ENCODE measurements at regions not wholly inside any gene's neighbourhood (a gene's known extent, or its start where the extent isn't known, plus 50 kb on each side); places are given as distances from the start of the nearest gene placed in this dataset.

GRCh38 chr9:108168236-108168850, 678.8 kb upstream of the KLF4 start:
- Histone ChIP-seq H3K4me3 (no peak overlapping the region), H3K9me3 (no peaks in the 10 kb centered on the region), H3K27me3 (no peaks in the 10 kb centered on the region), H3K27ac (no peak overlapping the region), H3K36me3 (no peaks in the 10 kb centered on the region), H3K4me1 (no peaks in the 10 kb centered on the region)
- no peak for DNase-seq
- no peak for TF ChIP-seq CTCF (IDR thresholded peaks at IDR 0.05)
- no peak for TF ChIP-seq POLR2A (IDR thresholded peaks at IDR 0.05)

DNA sequence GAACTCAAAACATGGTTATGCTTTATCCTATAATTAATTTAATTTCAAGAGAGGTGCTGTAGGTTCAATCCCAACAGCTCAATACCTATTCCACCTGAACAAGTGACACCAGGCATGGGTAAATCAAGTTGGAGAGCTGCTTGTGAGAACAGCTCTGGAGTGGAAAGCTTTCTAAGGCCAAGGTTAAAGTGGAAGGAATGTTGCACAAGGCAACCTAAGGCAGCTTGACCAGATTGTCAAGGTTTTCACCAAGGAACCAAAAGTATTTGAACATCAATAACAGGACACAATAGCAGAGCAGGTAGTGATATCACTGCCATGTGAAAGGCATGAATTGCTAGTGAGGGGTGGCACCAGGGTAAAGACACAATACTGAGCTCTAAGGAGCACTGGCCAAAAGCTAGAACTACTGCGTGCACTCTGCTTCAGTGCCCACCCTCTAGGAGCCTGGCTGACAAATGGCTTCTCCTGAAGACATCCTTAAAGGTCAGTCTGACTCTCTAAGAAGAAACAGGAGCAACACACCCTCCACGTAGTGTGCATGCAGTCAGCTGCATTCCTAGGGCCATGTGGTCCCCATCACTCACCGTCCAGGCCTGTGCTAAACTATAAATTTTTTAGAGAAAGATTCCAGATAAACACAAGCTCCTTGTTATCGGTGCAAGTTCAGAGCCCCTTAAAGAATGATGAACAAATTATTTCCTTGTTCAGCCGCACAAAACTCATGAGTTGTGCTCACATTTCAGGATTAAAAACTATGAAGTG, 677.7 kb upstream of the KLF4 start:
- TF ChIP-seq CTCF (IDR thresholded peaks at IDR 0.05): no peak
- no peak for TF ChIP-seq POLR2A (IDR thresholded peaks at IDR 0.05)
- Histone ChIP-seq H3K4me1 (no peaks in the 10 kb centered on the region), H3K27me3 (no peaks in the 10 kb centered on the region), H3K9me3 (no peaks in the 10 kb centered on the region), H3K4me3 (no peak overlapping the region), H3K27ac (no peak overlapping the region), H3K36me3 (no peaks in the 10 kb centered on the region)
- no peak for DNase-seq

DNA sequence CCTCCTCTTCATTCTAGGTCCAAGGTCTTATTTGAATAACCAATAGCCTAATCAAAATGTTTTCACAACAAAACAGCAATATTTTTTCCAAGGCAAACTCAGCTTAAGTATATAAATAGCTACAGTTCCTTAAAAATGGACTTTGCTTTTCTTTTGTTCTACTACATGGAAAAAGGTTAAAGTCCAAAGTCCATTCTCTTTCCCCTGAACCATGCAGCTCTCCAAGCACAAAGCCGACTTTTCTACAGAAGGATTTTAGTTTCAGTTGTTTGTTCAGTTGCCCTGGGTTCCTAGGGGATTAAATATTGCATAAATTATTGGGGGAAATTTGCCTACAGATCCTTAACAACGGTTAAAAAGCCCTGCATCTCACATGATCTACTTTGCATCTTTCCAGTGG, 677.0 kb upstream of the KLF4 start:
- no peaks in the 10 kb centered on the region for H3K4me1 ChIP-seq
- DNase-seq: no peak
- no peak for TF ChIP-seq CTCF (IDR thresholded peaks at IDR 0.05)
- TF ChIP-seq POLR2A (IDR thresholded peaks at IDR 0.05): no peak
- no peaks in the 10 kb centered on the region for H3K36me3 ChIP-seq
- no peaks in the 10 kb centered on the region for H3K9me3 ChIP-seq
- H3K4me3 ChIP-seq: no peak overlapping the region
- H3K27me3 ChIP-seq: no peaks in the 10 kb centered on the region
- H3K27ac ChIP-seq: no peak overlapping the region

GRCh38 chr9:108163321-108164005, 673.9 kb upstream of the KLF4 start:
- TF ChIP-seq POLR2A (IDR thresholded peaks at IDR 0.05): no peak

DNA sequence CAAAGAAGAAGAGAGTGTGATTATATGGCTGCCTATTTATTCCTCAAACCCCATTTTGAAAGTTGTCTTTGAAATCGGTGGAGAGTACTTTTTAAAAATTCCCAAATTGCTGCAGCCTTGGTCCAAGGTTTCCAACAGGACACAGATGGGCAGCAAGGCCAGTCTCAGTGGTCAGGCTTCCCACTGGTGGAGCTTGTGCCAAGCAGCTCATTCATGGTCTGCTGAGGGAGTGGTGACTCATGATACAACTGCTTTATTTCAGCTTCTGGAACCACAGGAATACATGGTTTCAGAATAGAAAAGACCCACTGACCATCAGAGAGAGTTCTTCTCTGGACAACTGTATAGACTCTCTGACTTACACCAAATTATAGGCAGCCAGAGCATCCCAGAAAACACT, 673.1 kb upstream of the KLF4 start:
- Histone ChIP-seq H3K9me3 (no peaks in the 10 kb centered on the region), H3K4me3 (no peak overlapping the region), H3K27ac (no peak overlapping the region), H3K36me3 (no peaks in the 10 kb centered on the region), H3K27me3 (no peaks in the 10 kb centered on the region), H3K4me1 (peaks cover 0 to 10% (median 0%) of the 10 kb centered on the region in 4 donors)
- DNase-seq: no peak
- TF ChIP-seq POLR2A (IDR thresholded peaks at IDR 0.05) (no peak), CTCF (IDR thresholded peaks at IDR 0.05) (no peak)

More at GRCh38 chr9:108163321-108164005, 673.9 kb upstream of the KLF4 start:
- Histone ChIP-seq H3K27ac (no peak overlapping the region), H3K9me3 (no peaks in the 10 kb centered on the region), H3K4me3 (no peak overlapping the region), H3K36me3 (no peaks in the 10 kb centered on the region), H3K4me1 (peaks cover 0 to 10% (median 0%) of the 10 kb centered on the region in 4 donors), H3K27me3 (no peaks in the 10 kb centered on the region)
- DNase-seq: no peak

- Histone ChIP-seq H3K4me3 (no peak overlapping the region), H3K27me3 (no peaks in the 10 kb centered on the region), H3K27ac (no peak overlapping the region), H3K9me3 (no peaks in the 10 kb centered on the region), H3K36me3 (no peaks in the 10 kb centered on the region), H3K4me1 (peaks cover 0 to 10% (median 0%) of the 10 kb centered on the region in 4 donors)
- DNase-seq: no peak
- no peak for TF ChIP-seq CTCF (IDR thresholded peaks at IDR 0.05)
- no peak for TF ChIP-seq POLR2A (IDR thresholded peaks at IDR 0.05)
These were observed 671.9 kb upstream of the KLF4 start for GRCh38 chr9:108161503-108161902.
